HEK293T (cell line): ENCODE measurements at regions not wholly inside any gene's neighbourhood (a gene's known extent, or its start where the extent isn't known, plus 50 kb on each side); places are given as distances from the start of the nearest gene placed in this dataset.

Experiments
- CTCF ChIA-PET: fragments of 350-600 bp; formaldehyde crosslinking; extraction: SDS; loops from one replicate; lab custom pipeline; 2021; ENCODE audit warnings: antibody characterized with exemption, inconsistent platforms; lab: Yijun Ruan, JAX
- POLR2A ChIA-PET: fragments of 350-600 bp; formaldehyde crosslinking; extraction: SDS; loops from one replicate; lab custom pipeline; 2020; ENCODE audit warnings: antibody characterized with exemption, inconsistent platforms; lab: Yijun Ruan, JAX
- DNase-seq: peaks from one replicate; pipeline ENCODE4 v3.0.0; 2012; ENCODE audit warnings: mixed read lengths; ENCODE audit errors: extremely low spot score
- ARNT ChIP-seq: fragments of 450-650 bp; IDR thresholded peaks from 2 replicates; pipeline ENCODE4 v1.6.1; 2017; ENCODE audit warnings: mild to moderate bottlenecking
- BHLHE40 ChIP-seq: fragments of 450-650 bp; IDR thresholded peaks from 2 replicates; pipeline ENCODE4 v1.6.1; 2016; ENCODE audit warnings: mild to moderate bottlenecking, moderate library complexity, borderline replicate concordance
- CTBP1 ChIP-seq: fragments of 450-650 bp; IDR thresholded peaks from 2 replicates; pipeline ENCODE4 v1.6.1; 2016; ENCODE audit warnings: borderline replicate concordance
- ELF4 ChIP-seq: fragments of 450-650 bp; IDR thresholded peaks from 2 replicates; pipeline ENCODE4 v1.6.1; 2017; ENCODE audit warnings: antibody characterized with exemption
- FOXA1 ChIP-seq: fragments of 450-650 bp; IDR thresholded peaks from 2 replicates; pipeline ENCODE4 v1.6.1; 2016; ENCODE audit warnings: mild to moderate bottlenecking
- FOXK2 ChIP-seq: fragments of 450-650 bp; IDR thresholded peaks from 2 replicates; pipeline ENCODE4 v1.6.1; 2016; ENCODE audit warnings: mild to moderate bottlenecking
- FOXM1 ChIP-seq: fragments of 450-650 bp; IDR thresholded peaks from 2 replicates; pipeline ENCODE4 v1.6.1; 2017; ENCODE audit warnings: mild to moderate bottlenecking, borderline replicate concordance
- HDGF ChIP-seq: fragments of 450-650 bp; IDR thresholded peaks from 2 replicates; pipeline ENCODE4 v1.6.1; 2017; ENCODE audit warnings: antibody characterized with exemption, borderline replicate concordance
- L3MBTL2 ChIP-seq: fragments of 450-650 bp; conservative IDR thresholded peaks from 2 replicates; pipeline ENCODE4 v1.6.1; 2016; ENCODE audit warnings: mild to moderate bottlenecking
- LEF1 ChIP-seq: fragments of 450-650 bp; IDR thresholded peaks from 2 replicates; pipeline ENCODE4 v1.6.1; 2017; ENCODE audit warnings: mild to moderate bottlenecking, borderline replicate concordance
- NFRKB ChIP-seq: fragments of 450-650 bp; IDR thresholded peaks from 2 replicates; pipeline ENCODE4 v1.6.1; 2016; ENCODE audit warnings: mild to moderate bottlenecking, moderate library complexity
- SP1 ChIP-seq: fragments of 450-650 bp; IDR thresholded peaks from 2 replicates; pipeline ENCODE4 v1.6.1; 2017
- SUZ12 ChIP-seq: fragments of 450-650 bp; IDR thresholded peaks from 2 replicates; pipeline ENCODE4 v1.6.1; 2016; ENCODE audit warnings: mild to moderate bottlenecking
- TARDBP ChIP-seq: fragments of 450-650 bp; IDR thresholded peaks from 2 replicates; pipeline ENCODE4 v1.6.1; 2016
- ZNF384 ChIP-seq: fragments of 450-650 bp; IDR thresholded peaks from 2 replicates; pipeline ENCODE4 v1.6.1; 2016
- TF ChIP-seq, protein P1 (sequence below): fragments of 450-650 bp; IDR thresholded peaks from 2 replicates; pipeline ENCODE4 v1.6.1; 2016

DNA sequence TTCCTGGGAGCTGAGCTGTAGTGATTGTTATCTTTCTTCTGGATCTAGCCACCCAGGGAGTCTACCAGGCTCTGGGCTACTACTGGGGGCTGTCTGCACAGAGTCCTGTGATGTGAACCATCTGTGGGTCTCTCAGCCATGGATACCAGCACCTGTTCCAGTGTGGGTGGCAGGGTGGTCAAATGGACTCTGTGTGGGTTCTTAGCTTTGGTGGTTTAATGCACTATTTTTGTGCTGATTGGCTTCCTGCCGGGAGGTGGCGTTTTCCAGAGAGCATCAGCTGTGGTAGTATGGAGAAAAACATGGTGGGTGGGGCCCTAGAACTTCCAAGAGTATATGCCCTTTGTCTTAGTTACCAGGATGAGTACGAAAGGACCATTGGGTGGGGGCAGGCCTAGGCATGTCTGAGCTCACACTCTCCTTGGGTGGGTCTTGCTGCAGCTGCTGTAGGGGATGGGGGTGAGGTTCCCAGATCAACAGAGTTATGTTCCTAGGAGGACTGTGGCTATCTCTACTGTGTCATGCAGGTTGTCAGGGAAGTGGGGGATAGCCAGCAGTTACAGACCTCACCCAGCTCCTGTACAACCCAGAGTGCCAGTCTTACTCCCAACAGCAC is 264.8 kb upstream of the LDB2 start:
- CTCF ChIA-PET: no interaction called here
- POLR2A ChIA-PET: no interaction called here
- DNase-seq: no peak
- no peak for TF ChIP-seq ELF4
- no peak for TF ChIP-seq HDGF
- TF ChIP-seq L3MBTL2: no peak
- no peak for TF ChIP-seq LEF1
- TF ChIP-seq NFRKB: no peak
- TF ChIP-seq, protein P1, sequence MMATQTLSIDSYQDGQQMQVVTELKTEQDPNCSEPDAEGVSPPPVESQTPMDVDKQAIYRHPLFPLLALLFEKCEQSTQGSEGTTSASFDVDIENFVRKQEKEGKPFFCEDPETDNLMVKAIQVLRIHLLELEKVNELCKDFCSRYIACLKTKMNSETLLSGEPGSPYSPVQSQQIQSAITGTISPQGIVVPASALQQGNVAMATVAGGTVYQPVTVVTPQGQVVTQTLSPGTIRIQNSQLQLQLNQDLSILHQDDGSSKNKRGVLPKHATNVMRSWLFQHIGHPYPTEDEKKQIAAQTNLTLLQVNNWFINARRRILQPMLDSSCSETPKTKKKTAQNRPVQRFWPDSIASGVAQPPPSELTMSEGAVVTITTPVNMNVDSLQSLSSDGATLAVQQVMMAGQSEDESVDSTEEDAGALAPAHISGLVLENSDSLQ: no peak
- TF ChIP-seq ZNF384: no peak
- TF ChIP-seq FOXM1: no peak
- no peak for TF ChIP-seq SP1
- no peak for TF ChIP-seq CTBP1
- no peak for TF ChIP-seq FOXK2
- no peak for TF ChIP-seq ARNT
- no peak for TF ChIP-seq FOXA1
- no peak for TF ChIP-seq SUZ12

DNA sequence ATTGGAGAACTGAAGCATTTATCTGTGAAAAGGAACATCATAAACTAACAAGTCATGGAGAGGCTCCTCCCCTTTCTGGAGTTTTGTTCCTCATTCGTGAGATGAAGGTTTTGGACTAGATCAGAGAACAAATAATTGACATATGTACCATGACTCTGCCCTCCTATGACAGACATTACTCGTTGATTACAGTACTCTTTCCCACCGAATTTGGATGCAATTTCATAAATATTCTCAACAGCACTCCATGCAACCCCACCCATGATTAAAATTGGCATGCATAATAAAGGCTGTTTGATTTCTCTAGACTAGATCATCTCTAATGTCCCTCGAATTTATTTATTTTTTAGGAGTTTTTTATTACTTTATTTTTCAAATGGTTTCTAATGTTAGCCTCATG is 258.9 kb upstream of the LDB2 start:
- ChIA-PET CTCF (no interaction called here), POLR2A (no interaction called here)

DNA sequence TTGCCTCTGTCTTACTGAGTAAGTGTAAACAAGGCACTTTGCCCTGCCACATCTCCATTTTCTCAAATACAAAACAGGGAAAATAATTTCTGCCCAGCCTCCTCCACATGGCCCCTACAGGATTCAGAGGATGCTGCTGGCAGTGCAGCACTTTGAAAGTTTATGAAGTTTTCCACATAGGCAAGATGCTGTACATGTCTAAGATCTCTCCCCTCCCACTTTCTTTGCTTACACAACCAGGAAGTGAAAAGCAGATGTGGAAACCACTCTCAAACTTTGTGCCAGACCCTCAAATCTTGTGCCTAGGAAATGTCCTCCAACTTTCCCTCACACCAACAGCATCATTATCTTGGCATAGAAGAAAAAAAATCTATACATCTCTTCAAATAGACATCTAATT is 257.0 kb upstream of the LDB2 start:
- CTCF ChIA-PET: no interaction called here
- DNase-seq: no peak
- POLR2A ChIA-PET: no interaction called here
- no peak for TF ChIP-seq ELF4
- no peak for TF ChIP-seq SUZ12
- no peak for TF ChIP-seq FOXM1
- no peak for TF ChIP-seq CTBP1
- TF ChIP-seq NFRKB: no peak
- TF ChIP-seq FOXA1: no peak
- no peak for TF ChIP-seq L3MBTL2
- no peak for TF ChIP-seq BHLHE40
- no peak for TF ChIP-seq LEF1
- TF ChIP-seq TARDBP: no peak
- TF ChIP-seq HDGF: no peak
- TF ChIP-seq, protein P1: no peak

More for the DNA sequence above, 258.9 kb upstream of the LDB2 start:
- TF ChIP-seq FOXM1 (no peak), FOXK2 (no peak), L3MBTL2 (no peak), SUZ12 (no peak)
- TF ChIP-seq, protein P1: no peak
- DNase-seq: no peak

DNA sequence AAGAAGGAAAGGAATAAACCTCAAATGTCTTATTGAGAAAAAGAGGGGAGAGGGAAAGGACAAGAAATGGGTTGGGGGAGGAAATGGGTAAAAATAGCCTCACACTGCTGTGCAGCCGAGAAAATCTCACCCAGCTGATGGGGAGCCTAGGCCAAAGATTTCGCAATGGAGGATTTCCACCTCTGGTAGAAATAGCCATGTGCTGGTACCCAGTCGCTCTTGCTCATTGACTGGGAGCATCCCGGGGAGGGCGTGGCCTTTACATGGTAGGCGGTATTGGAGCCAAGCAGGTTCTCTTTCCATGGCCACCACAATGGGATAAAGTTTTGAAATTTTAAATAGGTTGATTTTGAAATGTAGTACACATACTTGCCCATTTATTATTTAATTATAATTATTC is 255.1 kb upstream of the LDB2 start:
- DNase-seq: no peak
- POLR2A ChIA-PET: no interaction called here
- CTCF ChIA-PET: no interaction called here
- no peak for TF ChIP-seq LEF1

DNA sequence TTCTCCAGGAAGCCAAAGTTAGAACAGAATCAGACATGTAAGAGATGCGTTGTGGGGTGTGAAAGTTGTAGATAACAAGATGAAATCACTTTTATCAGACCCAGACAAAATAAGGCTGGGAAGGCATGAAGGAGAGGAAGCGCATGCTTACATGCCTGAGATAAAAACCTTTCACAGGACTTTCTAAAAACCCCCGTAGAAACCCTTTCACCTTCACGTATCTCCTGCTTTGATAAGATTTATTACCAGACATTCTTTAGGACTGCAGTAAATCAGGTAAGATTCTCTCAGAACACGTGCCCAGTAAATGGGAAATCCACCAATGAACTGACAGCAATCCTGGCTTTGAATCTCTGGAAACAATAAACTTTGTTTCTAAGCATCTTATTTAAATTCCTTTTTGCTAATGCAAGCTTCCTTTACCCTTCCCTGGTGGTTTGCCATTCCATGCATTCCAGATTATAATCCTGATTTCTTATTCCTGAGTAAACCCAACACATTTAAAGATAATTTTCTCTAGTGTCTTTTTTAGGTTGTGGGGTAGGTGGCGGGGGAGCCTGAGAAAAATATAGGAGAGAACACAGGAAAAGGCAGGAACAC is 254.6 kb upstream of the LDB2 start:
- ChIA-PET CTCF (no interaction called here), POLR2A (no interaction called here)
- no peak for DNase-seq
- TF ChIP-seq FOXM1 (no peak), FOXA1 (no peak), ELF4 (no peak), ZNF384 (no peak), L3MBTL2 (no peak), CTBP1 (no peak), ARNT (no peak), SUZ12 (no peak), SP1 (no peak), NFRKB (no peak), HDGF (no peak), TARDBP (no peak), FOXK2 (no peak), LEF1 (no peak), BHLHE40 (no peak)
- TF ChIP-seq, protein P1: no peak

DNA sequence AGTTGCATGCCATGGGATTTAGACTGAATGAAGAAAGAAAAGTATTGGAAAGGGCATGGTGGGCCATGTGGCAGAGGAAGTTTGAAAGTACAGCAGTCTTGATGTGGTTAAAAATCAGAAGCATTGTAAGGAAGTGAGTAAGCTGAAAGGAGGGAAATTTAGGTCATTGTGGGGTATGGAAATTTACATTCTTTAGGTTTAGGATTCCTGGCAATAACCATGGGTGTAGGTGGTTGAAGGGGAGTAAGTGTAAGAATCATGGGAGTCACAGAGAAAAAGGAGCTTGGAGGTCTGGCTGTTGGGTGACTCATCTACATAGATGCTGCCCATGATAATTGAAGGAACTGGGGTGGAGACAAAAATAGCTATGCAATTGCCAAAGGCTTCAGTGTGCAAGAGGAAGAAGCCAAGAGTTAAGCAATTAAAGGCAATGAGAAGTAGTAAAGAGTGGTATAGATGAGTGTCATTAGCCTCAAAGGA is 243.8 kb upstream of the LDB2 start:
- TF ChIP-seq ARNT (no peak), FOXA1 (no peak), CTBP1 (no peak), FOXM1 (no peak), BHLHE40 (no peak), SP1 (no peak), LEF1 (no peak)
- TF ChIP-seq, protein P1: no peak
- no peak for DNase-seq
- CTCF ChIA-PET: no interaction called here
- POLR2A ChIA-PET: no interaction called here
